A549 (cell line): ENCODE measurements at regions not wholly inside any gene's neighbourhood (a gene's known extent, or its start where the extent isn't known, plus 50 kb on each side); places are given as distances from the start of the nearest gene placed in this dataset.

Experiments
- BHLHE40 ChIP-seq: IDR thresholded peaks from 2 replicates; pipeline ENCODE4 v1.6.1; 2012; ENCODE audit warnings: low read depth, low read length, inconsistent platforms
- CHD2 ChIP-seq: fragments of 150-350 bp; IDR thresholded peaks from 2 replicates; pipeline ENCODE4 v1.6.1; 2014; ENCODE audit warnings: low read length; ENCODE audit not compliant: partially characterized antibody
- CTCF ChIP-seq: fragments of >200 bp; sonication (Bioruptor Twin); formaldehyde crosslinking; IDR thresholded peaks from 3 replicates; pipeline ENCODE4 v1.5.1; 2016
- JUN ChIP-seq, 2 experiments: fragments of >200 bp; sonication (Bioruptor Twin); formaldehyde crosslinking; IDR thresholded peaks; 2 replicates in 1 of 2; 3 replicates in 1 of 2; pipeline ENCODE4 v1.6.1; 2016 to 2017
- SMC3 ChIP-seq: fragments of >200 bp; sonication (Bioruptor Twin); formaldehyde crosslinking; IDR thresholded peaks from 3 replicates; pipeline ENCODE4 v1.6.1; 2018; ENCODE audit warnings: inconsistent platforms
- USF2 ChIP-seq: fragments of 450-650 bp; IDR thresholded peaks from 2 replicates; pipeline ENCODE4 v1.6.1; 2014; ENCODE audit warnings: antibody characterized with exemption

GRCh38 chr14:97061714-97062113, 264.5 kb downstream of the VRK1 start:
- no peak for TF ChIP-seq CHD2
- TF ChIP-seq USF2: no peak
- no peak for TF ChIP-seq CTCF
- TF ChIP-seq SMC3: no peak
- TF ChIP-seq JUN (IDR thresholded peaks at IDR 0.05): no peak
- TF ChIP-seq BHLHE40: no peak
